Keratinocyte (primary cell): ENCODE measurements at regions not wholly inside any gene's neighbourhood (a gene's known extent, or its start where the extent isn't known, plus 50 kb on each side); places are given as distances from the start of the nearest gene placed in this dataset.

Experiments
- DNase-seq: peaks from one replicate; pipeline ENCODE4 v3.0.0-alpha.2; 2011; ENCODE audit warnings: low read depth, missing footprints, low spot score
- FAIRE-seq: peaks from 2 replicates; lab custom pipeline; 2011; peaks lifted over from hg19 to GRCh38; lab: Jason Lieb, UNC
- H2AFZ ChIP-seq: 2 replicates; pipeline ENCODE4 v1.6.0; 2012; ENCODE audit warnings: low read length, control low read depth, inconsistent platforms; ENCODE audit not compliant: control insufficient read depth
- H3K27ac ChIP-seq: 2 replicates; pipeline ENCODE4 v1.5.1; 2011; ENCODE audit warnings: low read length; ENCODE audit not compliant: control insufficient read depth, insufficient read depth
- H3K27me3 ChIP-seq: 3 replicates; pipeline ENCODE4 v1.6.0; 2011; ENCODE audit warnings: low read length; ENCODE audit not compliant: control insufficient read depth, insufficient read depth; ENCODE audit errors: extremely low read depth
- H3K36me3 ChIP-seq, 2 experiments: 2 replicates in 1 of 2; 3 replicates in 1 of 2; pipeline ENCODE4 v1.5.1; 2011; ENCODE audit warnings: low read length in 2 of 2, mild to moderate bottlenecking in 1 of 2; ENCODE audit not compliant: control insufficient read depth in 2 of 2, insufficient read depth in 2 of 2; ENCODE audit errors: extremely low read depth in 1 of 2
- H3K4me1 ChIP-seq: 3 replicates; pipeline ENCODE4 v1.5.1; 2011; ENCODE audit warnings: low read length; ENCODE audit not compliant: control insufficient read depth, insufficient read depth; ENCODE audit errors: extremely low read depth
- H3K4me2 ChIP-seq: 3 replicates; pipeline ENCODE4 v1.6.0; 2011; ENCODE audit warnings: low read depth, low read length; ENCODE audit not compliant: control insufficient read depth, insufficient read depth; ENCODE audit errors: extremely low read depth
- H3K4me3 ChIP-seq, 3 experiments: fragments of 200-600 bp in 1 of 3; sonication (generic) in 1 of 3; 2 replicates in 2 of 3; 3 replicates in 1 of 3; pipeline ENCODE4 v1.5.1; 2011 to 2016; ENCODE audit warnings: low read length in 3 of 3, mild to moderate bottlenecking in 3 of 3, control low read depth in 2 of 3, inconsistent platforms in 1 of 3, low read depth in 1 of 3, mixed read lengths in 1 of 3, mixed run types in 1 of 3, moderate library complexity in 1 of 3; ENCODE audit not compliant: control insufficient read depth in 2 of 3, insufficient read depth in 2 of 3; ENCODE audit errors: extremely low read depth in 1 of 3
- H3K79me2 ChIP-seq: 2 replicates; pipeline ENCODE4 v1.6.0; 2012; ENCODE audit warnings: low read length; ENCODE audit not compliant: control insufficient read depth, insufficient read depth
- H3K9ac ChIP-seq: 3 replicates; pipeline ENCODE4 v1.6.0; 2011; ENCODE audit warnings: low read length; ENCODE audit not compliant: control insufficient read depth, insufficient read depth; ENCODE audit errors: extremely low read depth
- H3K9me1 ChIP-seq: 3 replicates; pipeline ENCODE4 v1.6.0; 2011; ENCODE audit warnings: low read length; ENCODE audit not compliant: control insufficient read depth, insufficient read depth; ENCODE audit errors: extremely low read depth
- H3K9me3 ChIP-seq: 2 replicates; pipeline ENCODE4 v1.5.1; 2012; ENCODE audit warnings: low read depth, low read length; ENCODE audit not compliant: control insufficient read depth
- H4K20me1 ChIP-seq: 3 replicates; pipeline ENCODE4 v1.6.0; 2011; ENCODE audit warnings: low read length; ENCODE audit not compliant: control insufficient read depth, insufficient read depth; ENCODE audit errors: extremely low read depth
- CTCF ChIP-seq, 3 experiments: IDR thresholded peaks in 1 of 3; conservative IDR thresholded peaks in 1 of 3; optimal IDR thresholded peaks in 1 of 3; 2 replicates in 2 of 3; 3 replicates in 1 of 3; pipeline versions ENCODE3 to v1.5.1; 2011; ENCODE audit warnings: low read length in 3 of 3, mild to moderate bottlenecking in 3 of 3, moderate library complexity in 2 of 3, control low read depth in 1 of 3, inconsistent platforms in 1 of 3; ENCODE audit not compliant: insufficient read depth in 2 of 3; ENCODE audit errors: extremely low read depth in 1 of 3
- EZH2 ChIP-seq: IDR thresholded peaks from one replicate; pipeline ENCODE4 v1.6.1; 2012; ENCODE audit warnings: inconsistent platforms, mild to moderate bottlenecking, low read length, moderate library complexity
- dilution Hi-C: fragments of 300-500 bp; cut with MboI; formaldehyde crosslinking; loops from one replicate; pipeline ENCODE4 v1.7.0; 2020; ENCODE audit warnings: low sequenced_read_pairs; ENCODE audit not compliant: extremely low pct_ligation_motif_present

GRCh38 chr5:74069741-74070140 lies 443.7 kb downstream of the ARHGEF28 start:
- no peaks in the 10 kb centered on the region for H3K9me3 ChIP-seq
- H3K9me1 ChIP-seq = no peaks in the 10 kb centered on the region
- no peak overlapping the region for H3K9ac ChIP-seq
- FAIRE-seq (no peak), DNase-seq (no peak)
- TF ChIP-seq EZH2 = no peak
- no peak for TF ChIP-seq CTCF (optimal IDR thresholded peaks at IDR 0.05 in 1 of 3, IDR thresholded peaks at IDR 0.05 in 1 of 3, conservative IDR thresholded peaks at IDR 0.05 in 1 of 3; ENCODE audit: extremely low read depth in 1 of 3, insufficient read depth in 2 of 3, low read length in 3 of 3)
- H3K27ac ChIP-seq = no peak overlapping the region
- no peaks in the 10 kb centered on the region for H3K36me3 ChIP-seq
- no peak overlapping the region for H3K4me2 ChIP-seq
- no peak overlapping the region for H2AFZ ChIP-seq
- dilution Hi-C loops = no loop called here
- H3K79me2 ChIP-seq = no peaks in the 10 kb centered on the region
- H3K27me3 ChIP-seq = no peaks in the 10 kb centered on the region
- H3K4me3 ChIP-seq = no peak overlapping the region
- H4K20me1 ChIP-seq = no peaks in the 10 kb centered on the region
- peaks cover 10% of the 10 kb centered on the region for H3K4me1 ChIP-seq

- Histone ChIP-seq H3K9ac (no peak overlapping the region), H3K27me3 (no peaks in the 10 kb centered on the region), H3K9me1 (no peaks in the 10 kb centered on the region), H3K9me3 (no peaks in the 10 kb centered on the region), H2AFZ (no peak overlapping the region), H3K36me3 (no peaks in the 10 kb centered on the region), H3K79me2 (no peaks in the 10 kb centered on the region), H4K20me1 (no peaks in the 10 kb centered on the region), H3K27ac (peak overlapping the region; percentile 49), H3K4me3 (no peak overlapping the region), H3K4me1 (peaks cover 21% of the 10 kb centered on the region), H3K4me2 (no peak overlapping the region)
- dilution Hi-C loops = no loop called here
- no peak for DNase-seq
- TF ChIP-seq CTCF (optimal IDR thresholded peaks at IDR 0.05 in 1 of 3, IDR thresholded peaks at IDR 0.05 in 1 of 3, conservative IDR thresholded peaks at IDR 0.05 in 1 of 3; ENCODE audit: extremely low read depth in 1 of 3, insufficient read depth in 2 of 3, low read length in 3 of 3) (no peak), EZH2 (no peak)
- no peak for FAIRE-seq
Observed at GRCh38 chr5:74067748-74068541, 441.9 kb downstream of the ARHGEF28 start.
